ENCODE measurements at regions not wholly inside any gene's neighbourhood (a gene's known extent, or its start where the extent isn't known, plus 50 kb on each side); places are given as distances from the start of the nearest gene placed in this dataset.

GRCh38 chr5:68818057-68818695 is 275.6 kb upstream of the SLC30A5 start:
- H3K27ac ChIP-seq = no peak overlapping the region
- no peak overlapping the region for H3K4me3 ChIP-seq
- DNase-seq = no peak
- 72 to 83% (median 76%) methylated on average over 11 of the region's 11 CpGs for WGBS, 3 donors
- no peaks in the 10 kb centered on the region for H3K27me3 ChIP-seq
- TF ChIP-seq EP300 (IDR thresholded peaks at IDR 0.05) (no peak), POLR2A (IDR thresholded peaks at IDR 0.05) (no peak)
- TF ChIP-seq, protein P1, sequence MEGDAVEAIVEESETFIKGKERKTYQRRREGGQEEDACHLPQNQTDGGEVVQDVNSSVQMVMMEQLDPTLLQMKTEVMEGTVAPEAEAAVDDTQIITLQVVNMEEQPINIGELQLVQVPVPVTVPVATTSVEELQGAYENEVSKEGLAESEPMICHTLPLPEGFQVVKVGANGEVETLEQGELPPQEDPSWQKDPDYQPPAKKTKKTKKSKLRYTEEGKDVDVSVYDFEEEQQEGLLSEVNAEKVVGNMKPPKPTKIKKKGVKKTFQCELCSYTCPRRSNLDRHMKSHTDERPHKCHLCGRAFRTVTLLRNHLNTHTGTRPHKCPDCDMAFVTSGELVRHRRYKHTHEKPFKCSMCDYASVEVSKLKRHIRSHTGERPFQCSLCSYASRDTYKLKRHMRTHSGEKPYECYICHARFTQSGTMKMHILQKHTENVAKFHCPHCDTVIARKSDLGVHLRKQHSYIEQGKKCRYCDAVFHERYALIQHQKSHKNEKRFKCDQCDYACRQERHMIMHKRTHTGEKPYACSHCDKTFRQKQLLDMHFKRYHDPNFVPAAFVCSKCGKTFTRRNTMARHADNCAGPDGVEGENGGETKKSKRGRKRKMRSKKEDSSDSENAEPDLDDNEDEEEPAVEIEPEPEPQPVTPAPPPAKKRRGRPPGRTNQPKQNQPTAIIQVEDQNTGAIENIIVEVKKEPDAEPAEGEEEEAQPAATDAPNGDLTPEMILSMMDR (IDR thresholded peaks at IDR 0.05) = no peak
- no peaks in the 10 kb centered on the region for H3K4me1 ChIP-seq (ENCODE audit: insufficient read depth)
- intact Hi-C loops (cut with DNase I) = no loop called here
- no peaks in the 10 kb centered on the region for H3K9me3 ChIP-seq
- H3K36me3 ChIP-seq = no peaks in the 10 kb centered on the region

- DNase-seq = no peak
- no peaks in the 10 kb centered on the region for H3K9me3 ChIP-seq
- H3K4me1 ChIP-seq (ENCODE audit: insufficient read depth) = no peaks in the 10 kb centered on the region
- 25 to 47% (median 42%) methylated on average over 3 of the region's 3 CpGs for WGBS, 3 donors
- no peaks in the 10 kb centered on the region for H3K27me3 ChIP-seq
- no peak overlapping the region for H3K27ac ChIP-seq
- H3K36me3 ChIP-seq = no peaks in the 10 kb centered on the region
- H3K4me3 ChIP-seq = no peak overlapping the region
- TF ChIP-seq, protein P1 (IDR thresholded peaks at IDR 0.05) = no peak
- TF ChIP-seq EP300 (IDR thresholded peaks at IDR 0.05) (no peak), POLR2A (IDR thresholded peaks at IDR 0.05) (no peak)
- intact Hi-C loops (cut with DNase I) = no loop called here
These were observed 274.9 kb upstream of the SLC30A5 start for GRCh38 chr5:68818870-68819269.

- 88 to 94% (median 92%) methylated on average over 2 of the region's 2 CpGs for WGBS, 3 donors
- intact Hi-C loops (cut with DNase I) = no loop called here
- DNase-seq = no peak
These were observed 272.8 kb upstream of the SLC30A5 start for GRCh38 chr5:68821056-68821455.

GRCh38 chr5:68822796-68823195 is 271.0 kb upstream of the SLC30A5 start:
- 25 to 43% (median 37%) methylated on average over 1 of the region's 1 CpG for WGBS, 3 donors
- no peaks in the 10 kb centered on the region for H3K9me3 ChIP-seq
- H3K4me3 ChIP-seq = no peak overlapping the region
- H3K36me3 ChIP-seq = no peaks in the 10 kb centered on the region
- no peaks in the 10 kb centered on the region for H3K27me3 ChIP-seq
- intact Hi-C loops (cut with DNase I) = no loop called here
- no peak overlapping the region for H3K27ac ChIP-seq
- H3K4me1 ChIP-seq (ENCODE audit: insufficient read depth) = no peaks in the 10 kb centered on the region
- TF ChIP-seq, protein P1 (IDR thresholded peaks at IDR 0.05) = no peak
- TF ChIP-seq EP300 (IDR thresholded peaks at IDR 0.05) (no peak), POLR2A (IDR thresholded peaks at IDR 0.05) (no peak)
- DNase-seq = no peak

More at GRCh38 chr5:68821056-68821455, 272.8 kb upstream of the SLC30A5 start:
- H3K4me1 ChIP-seq (ENCODE audit: insufficient read depth) = no peaks in the 10 kb centered on the region
- no peaks in the 10 kb centered on the region for H3K9me3 ChIP-seq
- H3K27ac ChIP-seq = no peak overlapping the region
- no peaks in the 10 kb centered on the region for H3K27me3 ChIP-seq
- TF ChIP-seq, protein P1 (IDR thresholded peaks at IDR 0.05) = no peak
- TF ChIP-seq POLR2A (IDR thresholded peaks at IDR 0.05) (no peak), EP300 (IDR thresholded peaks at IDR 0.05) (no peak)
- H3K36me3 ChIP-seq = no peaks in the 10 kb centered on the region
- no peak overlapping the region for H3K4me3 ChIP-seq

Measured in ovary (tissue), 7 donors.